Ramos (cell line): ENCODE measurements at regions not wholly inside any gene's neighbourhood (a gene's known extent, or its start where the extent isn't known, plus 50 kb on each side); places are given as distances from the start of the nearest gene placed in this dataset.

Source experiments
- in situ Hi-C: fragments of 300-500 bp; cut with MboI; formaldehyde crosslinking; loops from one replicate; pipeline ENCODE4 v1.14.3; 2022; ENCODE audit warnings: low sequenced_read_pairs; ENCODE audit not compliant: unreplicated experiment

DNA sequence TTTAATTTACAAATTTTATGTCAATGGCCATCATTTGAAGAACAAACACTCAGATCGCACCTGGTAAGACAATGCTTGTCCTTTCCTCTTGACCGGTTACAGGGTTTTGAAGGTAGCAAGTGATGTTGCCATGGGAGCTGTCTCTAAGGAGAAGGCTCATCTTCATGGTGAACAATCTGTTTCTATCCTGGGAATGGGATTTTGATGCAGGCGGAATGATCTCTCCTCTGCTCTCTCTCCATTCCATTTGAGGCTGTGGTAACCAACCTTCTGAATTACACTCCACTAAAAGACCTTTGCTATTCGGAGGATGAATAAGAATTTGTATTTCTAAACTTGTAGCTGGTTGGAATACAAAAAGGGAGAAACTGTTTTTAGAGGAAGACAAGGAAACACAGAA, 57.9 kb upstream of the SLC5A9 start:
- in situ Hi-C loops, result no loop called here

DNA sequence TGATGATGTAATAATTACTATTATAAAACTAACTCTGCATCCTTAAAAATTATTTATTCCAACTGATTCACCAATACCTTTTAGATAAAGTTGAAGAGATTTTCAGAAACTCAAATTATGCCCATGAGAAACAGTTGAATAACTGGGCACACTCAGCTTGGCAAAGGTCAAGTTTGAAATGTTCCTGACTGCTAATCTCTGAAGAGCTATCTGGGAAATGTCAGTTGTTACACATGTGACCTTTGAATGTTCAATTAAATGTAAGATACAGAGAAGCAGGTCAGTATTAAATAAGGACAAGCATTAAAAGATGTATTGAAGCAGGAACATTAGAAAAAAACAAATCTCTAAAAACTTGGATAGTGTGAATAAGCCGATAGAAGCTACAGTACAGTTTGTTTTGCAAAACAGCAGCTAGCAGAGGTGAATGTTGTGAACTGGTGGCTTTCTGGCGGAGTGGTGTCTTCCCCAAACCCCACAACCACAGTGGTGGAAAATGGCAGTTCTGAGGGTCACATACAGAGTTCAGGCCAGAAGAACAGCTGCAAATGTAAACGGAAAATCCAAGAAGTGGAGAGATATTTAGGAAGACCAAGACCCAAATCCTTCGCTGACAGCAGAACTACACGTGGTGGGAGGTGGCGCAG, 61.9 kb upstream of the SLC5A9 start:
- in situ Hi-C loops, result no loop called here

- in situ Hi-C loops, result no loop called here
Measured at GRCh38 chr1:48139275-48139674, 83.2 kb upstream of the SLC5A9 start.

DNA sequence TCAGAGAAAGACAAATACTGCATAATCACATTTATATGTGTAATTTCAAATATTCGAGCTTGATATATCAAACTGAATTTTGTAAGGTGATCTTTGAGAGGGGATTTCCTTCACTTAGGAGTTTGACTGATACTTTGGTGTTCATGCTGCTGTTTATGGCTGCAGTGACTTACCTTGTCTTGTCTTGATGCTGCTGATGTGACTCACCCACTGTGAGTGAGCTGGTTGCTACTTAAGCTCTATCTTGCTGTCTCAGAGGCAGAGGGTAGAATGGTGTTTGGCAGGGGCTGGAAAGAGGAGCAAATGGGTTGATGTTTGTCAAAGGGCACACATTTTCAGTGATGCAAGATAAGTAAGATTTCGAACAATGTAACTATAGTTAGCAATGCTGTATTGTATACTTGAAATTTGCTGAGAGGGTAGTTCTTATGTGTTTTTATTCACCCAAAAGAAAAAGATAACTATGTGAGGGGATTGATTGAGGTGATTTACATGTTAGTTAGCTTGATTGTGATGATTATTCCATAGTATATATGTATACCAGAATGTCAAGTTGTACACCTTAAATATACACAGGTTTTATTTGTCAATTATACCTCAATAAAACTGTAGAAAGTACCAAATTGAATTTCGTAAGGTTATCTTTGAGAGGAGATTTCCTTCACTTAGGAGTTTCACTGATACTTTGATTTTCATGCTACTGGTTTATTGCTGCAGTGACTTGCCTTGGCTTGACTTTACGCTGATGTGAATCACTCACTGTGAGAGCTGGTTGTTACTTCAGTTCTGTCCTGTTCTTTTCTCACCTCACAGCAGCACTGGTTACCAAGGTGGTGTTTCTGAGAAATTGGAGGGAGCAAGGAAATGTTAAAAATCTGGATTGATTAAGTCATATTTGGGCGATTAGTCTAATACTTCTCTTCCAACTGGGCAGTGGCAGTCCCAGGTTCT, 94.5 kb upstream of the SLC5A9 start:
- in situ Hi-C loops, result no loop called here

GRCh38 chr1:48123647-48124046, 98.9 kb upstream of the SLC5A9 start:
- in situ Hi-C loops, result loop anchor here (25.0 kb wide), 1 partner anchor 364 kb away; no protein-coding TSS in a partner anchor

GRCh38 chr1:48121955-48122354, 100.6 kb upstream of the SLC5A9 start:
- in situ Hi-C loops, result loop anchor here (25.0 kb wide), 1 partner anchor 365 kb away; no protein-coding TSS in a partner anchor

DNA sequence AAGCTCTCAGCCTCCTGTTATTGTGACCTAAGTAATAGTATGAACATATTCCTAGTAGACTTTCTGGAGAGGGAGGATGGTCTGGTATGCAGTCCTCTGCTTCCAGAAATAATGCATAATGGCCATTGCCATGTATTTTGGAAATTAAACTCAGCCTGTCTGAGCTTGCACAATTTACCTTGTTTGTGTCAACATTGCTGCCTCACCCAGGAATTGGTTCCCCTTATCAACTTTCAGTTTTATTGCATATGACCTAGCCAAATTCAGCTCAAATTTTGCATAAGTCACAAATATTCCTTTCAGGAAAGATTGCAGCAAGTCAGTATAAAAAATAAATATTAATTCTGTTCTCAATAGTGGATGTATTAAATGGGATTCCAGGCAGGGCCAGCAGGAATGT, 101.9 kb upstream of the SLC5A9 start:
- in situ Hi-C loops, result loop anchor here (25.0 kb wide), 1 partner anchor 367 kb away; no protein-coding TSS in a partner anchor

- in situ Hi-C loops, result loop anchor here (25.0 kb wide), 1 partner anchor 371 kb away; no protein-coding TSS in a partner anchor
Measured at GRCh38 chr1:48115835-48116234, 106.7 kb upstream of the SLC5A9 start.

GRCh38 chr1:48114596-48115382, 107.7 kb upstream of the SLC5A9 start:
- in situ Hi-C loops, result loop anchor here (25.0 kb wide), 1 partner anchor 373 kb away; no protein-coding TSS in a partner anchor

GRCh38 chr1:48109390-48110013, 112.3 kb upstream of the TRABD2B start:
- in situ Hi-C loops, result loop anchor here (5.0 to 25.0 kb wide), 2 partner anchors 93 to 378 kb away; no protein-coding TSS in a partner anchor

DNA sequence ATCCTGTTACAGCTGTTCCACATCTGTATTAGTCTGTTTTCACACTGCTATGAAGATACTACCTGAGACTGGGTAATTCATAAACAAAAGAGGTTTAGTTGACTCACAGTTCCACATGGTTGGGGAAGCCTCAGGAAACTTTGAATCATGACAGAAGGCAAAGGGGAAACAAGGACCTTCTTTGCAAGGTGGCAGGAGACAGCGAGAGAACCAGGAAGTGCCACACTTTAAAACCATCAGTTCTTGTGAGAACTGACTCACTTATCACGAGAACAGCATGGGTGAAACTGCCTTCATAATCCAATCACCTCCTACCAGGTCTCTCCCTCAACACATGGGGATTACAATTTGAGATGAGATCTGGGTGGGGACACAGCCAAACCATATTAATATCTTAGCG, 110.3 kb upstream of the TRABD2B start:
- in situ Hi-C loops, result loop anchor here (5.0 to 25.0 kb wide), 2 partner anchors 95 to 380 kb away; no protein-coding TSS in a partner anchor

- in situ Hi-C loops, result loop anchor here (5.0 to 25.0 kb wide), 2 partner anchors 96 to 381 kb away; no protein-coding TSS in a partner anchor
Measured at GRCh38 chr1:48106049-48106448, 108.9 kb upstream of the TRABD2B start.

DNA sequence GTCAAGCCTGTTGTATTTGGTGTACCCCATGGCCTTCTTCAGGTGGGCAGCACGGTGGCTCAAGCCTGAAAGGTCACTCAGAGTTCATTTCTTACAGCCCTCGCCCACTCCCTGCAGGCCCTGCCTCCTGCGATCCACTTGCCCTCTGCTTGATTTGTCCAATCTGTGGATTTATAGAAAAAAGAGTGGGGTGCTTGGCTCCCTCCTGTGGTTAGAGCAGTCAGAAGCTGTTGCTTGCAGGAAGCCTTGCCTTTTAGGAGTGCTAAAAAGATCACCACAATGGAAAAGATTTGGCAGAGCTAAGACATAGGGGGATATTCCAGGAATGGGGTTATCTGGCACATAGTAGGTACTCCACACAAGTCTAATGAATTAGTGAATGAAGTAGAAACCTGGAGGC, 108.0 kb upstream of the TRABD2B start:
- in situ Hi-C loops, result loop anchor here (5.0 to 25.0 kb wide), 2 partner anchors 97 to 382 kb away; no protein-coding TSS in a partner anchor

GRCh38 chr1:48103495-48103894, 106.3 kb upstream of the TRABD2B start:
- in situ Hi-C loops, result loop anchor here (25.0 kb wide), 1 partner anchor 384 kb away; no protein-coding TSS in a partner anchor

DNA sequence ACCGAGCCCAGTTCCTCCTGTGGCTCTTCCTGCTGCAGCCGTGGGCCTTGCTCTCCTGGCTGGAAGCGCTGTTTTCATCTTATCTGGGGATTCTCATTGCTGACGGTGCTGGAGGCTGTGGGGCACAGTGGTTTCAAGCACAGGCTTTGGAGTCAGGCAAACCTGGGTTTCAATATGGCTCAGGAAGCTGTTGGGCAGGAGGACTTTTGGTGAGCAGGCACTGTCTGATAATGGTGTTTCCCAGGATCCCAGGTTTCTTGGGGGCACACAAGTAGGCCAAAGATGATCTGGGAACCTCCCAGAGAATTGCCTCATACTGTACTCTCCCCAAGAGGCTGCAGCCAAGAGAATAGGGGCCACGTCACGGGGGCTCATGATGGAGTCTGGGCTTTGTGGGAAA, 105.6 kb upstream of the TRABD2B start:
- in situ Hi-C loops, result loop anchor here (25.0 kb wide), 1 partner anchor 385 kb away; no protein-coding TSS in a partner anchor

- in situ Hi-C loops, result no loop called here
Measured at GRCh38 chr1:48099072-48099773, 102.0 kb upstream of the TRABD2B start.

GRCh38 chr1:48093696-48094528, 96.7 kb upstream of the TRABD2B start:
- in situ Hi-C loops, result no loop called here

DNA sequence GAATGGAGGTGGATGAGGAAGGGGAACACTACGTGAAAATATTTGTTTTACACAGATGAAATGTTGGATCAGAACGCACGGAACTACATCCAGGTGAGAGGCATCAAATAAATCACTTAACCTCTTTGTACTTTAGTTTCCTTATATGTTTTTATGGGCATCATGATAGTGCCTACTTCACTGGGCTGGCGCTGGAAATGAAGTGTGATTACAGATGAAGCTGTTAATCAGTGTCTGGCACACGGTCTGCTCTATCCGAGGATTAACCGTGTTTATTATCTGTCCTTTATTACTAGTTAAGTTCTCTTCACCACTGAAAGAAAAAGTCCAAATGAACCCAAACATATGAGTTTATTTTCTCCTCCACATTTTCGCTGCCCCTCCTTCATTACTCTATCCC, 96.0 kb upstream of the TRABD2B start:
- in situ Hi-C loops, result no loop called here
